Hepatocyte (in vitro differentiated cells): ENCODE measurements at regions not wholly inside any gene's neighbourhood (a gene's known extent, or its start where the extent isn't known, plus 50 kb on each side); places are given as distances from the start of the nearest gene placed in this dataset.

Experiments
- DNase-seq: peaks from one replicate; pipeline ENCODE4 v3.0.0-alpha.2; 2016; ENCODE audit warnings: low spot score
- H2AFZ ChIP-seq: fragments of 200-600 bp; sonication (generic); 2 replicates; pipeline ENCODE4 v1.6.0; 2016; ENCODE audit warnings: antibody characterized with exemption, mild to moderate bottlenecking
- H3K27ac ChIP-seq: fragments of 200-600 bp; sonication (generic); 2 replicates; pipeline ENCODE4 v1.5.1; 2016; ENCODE audit warnings: mild to moderate bottlenecking
- H3K27me3 ChIP-seq: fragments of 200-600 bp; sonication (generic); 2 replicates; pipeline ENCODE4 v1.6.1; 2016
- H3K36me3 ChIP-seq: fragments of 200-600 bp; sonication (generic); replicated peaks from 2 replicates; pipeline ENCODE4 v1.5.1; 2016; ENCODE audit warnings: low read depth; ENCODE audit not compliant: insufficient read depth
- H3K4me1 ChIP-seq: fragments of 200-600 bp; sonication (generic); 2 replicates; pipeline ENCODE4 v1.5.1; 2016; ENCODE audit warnings: mild to moderate bottlenecking, moderate library complexity; ENCODE audit not compliant: insufficient read depth
- H3K4me2 ChIP-seq: fragments of 200-600 bp; sonication (generic); 2 replicates; pipeline ENCODE4 v1.6.0; 2016
- H3K4me3 ChIP-seq: fragments of 200-600 bp; sonication (generic); 2 replicates; pipeline ENCODE4 v1.5.1; 2016; ENCODE audit warnings: mild to moderate bottlenecking
- H3K79me2 ChIP-seq: fragments of 200-600 bp; sonication (generic); 2 replicates; pipeline ENCODE4 v1.6.0; 2017; ENCODE audit warnings: mild to moderate bottlenecking
- H3K9me2 ChIP-seq: fragments of 200-600 bp; sonication (generic); replicated peaks from 2 replicates; pipeline ENCODE4 v1.6.0; 2017; ENCODE audit warnings: mild to moderate bottlenecking; ENCODE audit not compliant: insufficient read depth
- H3K9me3 ChIP-seq: fragments of 200-600 bp; sonication (generic); 2 replicates; pipeline ENCODE4 v1.5.1; 2016; ENCODE audit warnings: low read depth, mild to moderate bottlenecking
- H4K20me1 ChIP-seq: fragments of 200-600 bp; sonication (generic); 2 replicates; pipeline ENCODE4 v1.6.0; 2016; ENCODE audit warnings: mild to moderate bottlenecking; ENCODE audit not compliant: insufficient read depth, poor library complexity, severe bottlenecking
- EZH2 ChIP-seq: fragments of 200-600 bp; sonication (generic); IDR thresholded peaks from 2 replicates; pipeline ENCODE4 v1.6.1; 2016; ENCODE audit warnings: antibody characterized with exemption, mild to moderate bottlenecking, borderline replicate concordance
- EZH2phosphoT487 ChIP-seq: fragments of 200-600 bp; sonication (generic); IDR thresholded peaks from one replicate; pipeline ENCODE4 v1.6.1; 2018; ENCODE audit warnings: antibody characterized with exemption, mild to moderate bottlenecking, low read depth, moderate library complexity; ENCODE audit not compliant: unreplicated experiment, severe bottlenecking
- WGBS: methylation state at CpG from one replicate; pipeline ENCODE4 v1.1.6; 2016; ENCODE audit warnings: low lambda C conversion rate; ENCODE audit errors: missing lambda C conversion rate; 5-methylcytosine and 5-hydroxymethylcytosine counted together
- TF ChIP-seq, protein P1 (sequence below): fragments of 200-600 bp; sonication (generic); IDR thresholded peaks from 2 replicates; pipeline ENCODE4 v1.5.1; 2016; ENCODE audit warnings: antibody characterized with exemption, mild to moderate bottlenecking; ENCODE audit not compliant: poor library complexity

DNA sequence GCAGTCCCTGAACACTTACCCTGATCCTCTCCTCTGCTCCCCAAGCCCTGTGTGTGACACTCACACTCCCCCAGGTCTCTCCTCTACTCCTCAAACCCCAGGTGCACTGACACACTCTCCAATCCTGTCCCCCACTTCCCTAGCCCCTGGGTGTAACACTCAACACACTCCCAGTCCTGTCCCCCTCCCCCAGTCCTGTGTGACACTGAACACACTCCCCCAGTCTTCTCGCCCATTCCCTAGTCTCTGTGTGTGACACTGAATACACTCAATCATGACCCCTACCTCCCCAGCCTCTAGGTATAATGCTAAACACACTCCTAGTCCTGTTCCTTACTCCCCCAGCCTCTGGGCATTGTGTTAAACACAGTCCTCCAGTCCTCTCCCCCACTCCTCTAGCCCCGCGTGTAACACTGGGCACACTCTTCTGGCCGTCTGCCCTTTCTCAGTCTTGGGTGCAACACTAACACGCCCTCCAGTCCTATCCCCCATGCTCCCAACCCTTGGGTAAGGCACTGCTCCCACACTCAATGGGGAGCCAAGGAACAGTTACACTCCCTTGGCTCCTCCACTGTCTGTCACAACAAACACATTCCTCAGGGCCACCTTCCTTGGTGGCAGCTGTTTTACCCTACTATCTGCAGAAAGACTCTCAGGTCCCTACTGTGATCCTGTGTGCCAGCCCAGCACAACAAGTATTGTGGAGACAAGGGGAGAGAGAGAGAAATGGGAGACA lies 82.5 kb upstream of the PKDCC start:
- Histone ChIP-seq H3K4me3 (no peak overlapping the region), H3K4me1 (peaks cover 40% of the 10 kb centered on the region), H3K27me3 (no peaks in the 10 kb centered on the region), H3K9me3 (no peaks in the 10 kb centered on the region), H3K79me2 (no peaks in the 10 kb centered on the region), H3K4me2 (no peak overlapping the region), H3K9me2 (no peaks in the 10 kb centered on the region), H3K27ac (no peak overlapping the region), H3K36me3 (no peaks in the 10 kb centered on the region), H4K20me1 (no peaks in the 10 kb centered on the region), H2AFZ (no peak overlapping the region)
- no peak for DNase-seq
- 83% methylated on average over 5 of the region's 5 CpGs for WGBS
- TF ChIP-seq EZH2phosphoT487 (no peak), EZH2 (no peak)
- TF ChIP-seq, protein P1, sequence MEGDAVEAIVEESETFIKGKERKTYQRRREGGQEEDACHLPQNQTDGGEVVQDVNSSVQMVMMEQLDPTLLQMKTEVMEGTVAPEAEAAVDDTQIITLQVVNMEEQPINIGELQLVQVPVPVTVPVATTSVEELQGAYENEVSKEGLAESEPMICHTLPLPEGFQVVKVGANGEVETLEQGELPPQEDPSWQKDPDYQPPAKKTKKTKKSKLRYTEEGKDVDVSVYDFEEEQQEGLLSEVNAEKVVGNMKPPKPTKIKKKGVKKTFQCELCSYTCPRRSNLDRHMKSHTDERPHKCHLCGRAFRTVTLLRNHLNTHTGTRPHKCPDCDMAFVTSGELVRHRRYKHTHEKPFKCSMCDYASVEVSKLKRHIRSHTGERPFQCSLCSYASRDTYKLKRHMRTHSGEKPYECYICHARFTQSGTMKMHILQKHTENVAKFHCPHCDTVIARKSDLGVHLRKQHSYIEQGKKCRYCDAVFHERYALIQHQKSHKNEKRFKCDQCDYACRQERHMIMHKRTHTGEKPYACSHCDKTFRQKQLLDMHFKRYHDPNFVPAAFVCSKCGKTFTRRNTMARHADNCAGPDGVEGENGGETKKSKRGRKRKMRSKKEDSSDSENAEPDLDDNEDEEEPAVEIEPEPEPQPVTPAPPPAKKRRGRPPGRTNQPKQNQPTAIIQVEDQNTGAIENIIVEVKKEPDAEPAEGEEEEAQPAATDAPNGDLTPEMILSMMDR = no peak

DNA sequence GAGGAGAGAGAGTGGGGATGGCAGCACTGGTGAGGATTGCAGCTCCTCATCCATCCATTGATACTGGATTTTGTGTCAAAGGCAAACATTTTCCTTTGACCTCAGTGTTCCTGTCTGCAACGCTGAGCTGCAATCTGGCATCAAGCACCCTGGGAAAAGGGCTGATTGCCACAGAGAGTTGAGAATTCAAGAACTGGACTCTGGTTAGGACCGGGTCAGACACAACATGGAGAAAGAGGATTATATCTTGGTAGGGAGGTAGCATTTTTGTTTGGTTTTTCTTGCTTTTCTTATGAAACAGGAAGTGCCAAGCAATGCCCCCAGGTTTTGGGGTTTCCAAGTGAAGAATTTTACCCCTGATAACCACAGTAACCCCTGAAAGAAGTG lies 81.9 kb upstream of the PKDCC start:
- no peaks in the 10 kb centered on the region for H3K36me3 ChIP-seq
- H2AFZ ChIP-seq = no peak overlapping the region
- no peak overlapping the region for H3K4me3 ChIP-seq
- no peak overlapping the region for H3K4me2 ChIP-seq
- TF ChIP-seq EZH2 (no peak), EZH2phosphoT487 (no peak)
- TF ChIP-seq, protein P1 = no peak
- no peaks in the 10 kb centered on the region for H3K79me2 ChIP-seq
- H3K27ac ChIP-seq = peak overlapping the region; percentile 48
- no peaks in the 10 kb centered on the region for H3K9me3 ChIP-seq
- H3K27me3 ChIP-seq = no peaks in the 10 kb centered on the region
- H3K9me2 ChIP-seq = no peaks in the 10 kb centered on the region
- 83% methylated on average over 2 of the region's 2 CpGs for WGBS
- no peak for DNase-seq
- H4K20me1 ChIP-seq = no peaks in the 10 kb centered on the region
- H3K4me1 ChIP-seq = peaks cover 42% of the 10 kb centered on the region

DNA sequence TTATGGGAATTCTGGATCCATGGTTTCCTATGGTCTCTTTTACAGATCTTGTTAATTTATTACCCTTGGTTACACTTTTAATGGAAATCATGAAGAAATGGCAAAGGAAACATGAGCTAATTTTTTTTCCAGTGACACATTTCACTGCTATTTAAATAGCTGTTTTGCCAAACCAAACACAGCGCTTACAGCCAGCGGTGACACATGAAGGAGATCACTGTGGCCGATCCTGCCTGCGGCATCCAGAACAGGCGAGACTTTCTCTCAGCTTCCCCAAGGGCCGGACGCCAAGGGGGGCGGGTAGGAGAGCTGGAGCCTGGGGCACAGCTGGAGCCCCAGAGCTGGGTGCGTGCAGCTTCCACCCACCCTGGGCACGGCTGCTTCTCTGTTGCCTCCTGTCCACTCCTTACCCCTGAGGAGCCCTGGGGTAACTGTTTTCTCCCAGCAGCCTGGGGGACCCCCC lies 81.4 kb upstream of the PKDCC start:
- peak; percentile 69 for DNase-seq
- Histone ChIP-seq H4K20me1 (no peaks in the 10 kb centered on the region), H3K9me3 (no peaks in the 10 kb centered on the region), H3K27me3 (no peaks in the 10 kb centered on the region), H3K4me2 (no peak overlapping the region), H3K4me3 (no peak overlapping the region), H3K4me1 (peaks cover 43% of the 10 kb centered on the region), H3K27ac (peak overlapping the region; percentile 48), H3K9me2 (no peaks in the 10 kb centered on the region), H2AFZ (no peak overlapping the region), H3K36me3 (no peaks in the 10 kb centered on the region), H3K79me2 (no peaks in the 10 kb centered on the region)
- 61% methylated on average over 10 of the region's 10 CpGs for WGBS
- TF ChIP-seq EZH2phosphoT487 = no peak
- TF ChIP-seq, protein P1 = no peak
- no peak for TF ChIP-seq EZH2
